GM23248 (cell line): ENCODE measurements at regions not wholly inside any gene's neighbourhood (a gene's known extent, or its start where the extent isn't known, plus 50 kb on each side); places are given as distances from the start of the nearest gene placed in this dataset.

Experiments used
- EZH2 ChIP-seq: fragments of 200-600 bp; sonication (generic); IDR thresholded peaks from 2 replicates; pipeline ENCODE4 v1.6.1; 2018; ENCODE audit warnings: antibody characterized with exemption, mild to moderate bottlenecking; ENCODE audit not compliant: insufficient read depth, poor library complexity, severe bottlenecking
- EZH2phosphoT487 ChIP-seq: fragments of 200-600 bp; sonication (generic); IDR thresholded peaks from 2 replicates; pipeline ENCODE4 v1.6.1; 2018; ENCODE audit warnings: antibody characterized with exemption, moderate library complexity, mild to moderate bottlenecking, low read depth; ENCODE audit not compliant: insufficient read depth

DNA sequence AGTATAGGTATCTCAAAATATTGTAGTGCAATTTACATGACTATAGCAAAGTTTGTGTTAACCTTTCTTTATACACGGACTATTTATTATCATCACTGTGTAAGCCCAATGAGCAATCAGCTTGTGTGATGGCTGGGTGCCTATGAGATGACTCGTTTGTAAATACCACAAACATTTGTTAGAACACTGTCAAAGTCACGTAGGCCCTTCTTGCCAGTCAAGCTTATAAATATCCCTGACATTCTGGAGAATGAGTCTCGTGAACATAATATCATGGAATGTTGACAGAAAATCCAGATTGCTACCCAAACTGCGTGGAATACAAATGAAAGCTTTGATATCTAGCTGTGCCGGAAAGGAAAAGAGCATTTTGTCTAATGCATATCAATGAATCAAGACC is 648.3 kb upstream of the MDGA2 start:
- TF ChIP-seq EZH2phosphoT487 (no peak), EZH2 (no peak)
